ENCODE measurements at regions not wholly inside any gene's neighbourhood (a gene's known extent, or its start where the extent isn't known, plus 50 kb on each side); places are given as distances from the start of the nearest gene placed in this dataset.

GRCh38 chr12:75848431-75848925 is 183.1 kb downstream of the PHLDA1 start (continued):
- TF ChIP-seq, protein P1, sequence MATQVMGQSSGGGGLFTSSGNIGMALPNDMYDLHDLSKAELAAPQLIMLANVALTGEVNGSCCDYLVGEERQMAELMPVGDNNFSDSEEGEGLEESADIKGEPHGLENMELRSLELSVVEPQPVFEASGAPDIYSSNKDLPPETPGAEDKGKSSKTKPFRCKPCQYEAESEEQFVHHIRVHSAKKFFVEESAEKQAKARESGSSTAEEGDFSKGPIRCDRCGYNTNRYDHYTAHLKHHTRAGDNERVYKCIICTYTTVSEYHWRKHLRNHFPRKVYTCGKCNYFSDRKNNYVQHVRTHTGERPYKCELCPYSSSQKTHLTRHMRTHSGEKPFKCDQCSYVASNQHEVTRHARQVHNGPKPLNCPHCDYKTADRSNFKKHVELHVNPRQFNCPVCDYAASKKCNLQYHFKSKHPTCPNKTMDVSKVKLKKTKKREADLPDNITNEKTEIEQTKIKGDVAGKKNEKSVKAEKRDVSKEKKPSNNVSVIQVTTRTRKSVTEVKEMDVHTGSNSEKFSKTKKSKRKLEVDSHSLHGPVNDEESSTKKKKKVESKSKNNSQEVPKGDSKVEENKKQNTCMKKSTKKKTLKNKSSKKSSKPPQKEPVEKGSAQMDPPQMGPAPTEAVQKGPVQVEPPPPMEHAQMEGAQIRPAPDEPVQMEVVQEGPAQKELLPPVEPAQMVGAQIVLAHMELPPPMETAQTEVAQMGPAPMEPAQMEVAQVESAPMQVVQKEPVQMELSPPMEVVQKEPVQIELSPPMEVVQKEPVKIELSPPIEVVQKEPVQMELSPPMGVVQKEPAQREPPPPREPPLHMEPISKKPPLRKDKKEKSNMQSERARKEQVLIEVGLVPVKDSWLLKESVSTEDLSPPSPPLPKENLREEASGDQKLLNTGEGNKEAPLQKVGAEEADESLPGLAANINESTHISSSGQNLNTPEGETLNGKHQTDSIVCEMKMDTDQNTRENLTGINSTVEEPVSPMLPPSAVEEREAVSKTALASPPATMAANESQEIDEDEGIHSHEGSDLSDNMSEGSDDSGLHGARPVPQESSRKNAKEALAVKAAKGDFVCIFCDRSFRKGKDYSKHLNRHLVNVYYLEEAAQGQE (IDR thresholded peaks at IDR 0.05; ENCODE audit: unreplicated experiment): no peak
- TF ChIP-seq ZNF114 (CRISPR knock-in tag; IDR thresholded peaks at IDR 0.05) (no peak), EZH2 (IDR thresholded peaks at IDR 0.05; ENCODE audit: low read depth, unreplicated experiment) (no peak)

- Histone ChIP-seq H3K4me1 (ENCODE audit: insufficient read depth) (no peaks in the 10 kb centered on the region), H3K27me3 (ENCODE audit: insufficient read depth) (no peaks in the 10 kb centered on the region), H3K4me2 (no peak overlapping the region), H4K20me1 (replicated peaks; ENCODE audit: insufficient read depth) (no peaks in the 10 kb centered on the region), H3K4me3 (no peak overlapping the region), H3K36me3 (ENCODE audit: insufficient read depth) (no peaks in the 10 kb centered on the region), H3F3A (replicated peaks; ENCODE audit: low read depth) (no peaks in the 10 kb centered on the region), H3K79me2 (replicated peaks; ENCODE audit: insufficient read depth) (no peaks in the 10 kb centered on the region), H3K27ac (ENCODE audit: low read depth) (no peak overlapping the region), H2AFZ (no peak overlapping the region), H3K9me2 (ENCODE audit: insufficient read depth) (peaks cover 7% of the 10 kb centered on the region; the same call in 1 of the 2 replicates)
- Mint-ChIP-seq H3K4me1 (peaks cover 2% of the 10 kb centered on the region; the same call in 1 of the 3 replicates), H3K4me3 (no peak overlapping the region), H3K36me3 (ENCODE audit: low read depth) (no peaks in the 10 kb centered on the region), H3K27ac (no peak overlapping the region), H3K27me3 (ENCODE audit: insufficient read depth, low read depth, poor library complexity) (peaks cover 1% of the 10 kb centered on the region), H3K9me3 (no peaks in the 10 kb centered on the region; the same call in 2 of the 3 replicates)
- ATAC-seq (no peak), DNase-seq (ENCODE audit: low spot score) (no peak)
- TF ChIP-seq ZNF331 (CRISPR knock-in tag; IDR thresholded peaks at IDR 0.05; ENCODE audit: low read depth) (no peak), EZH2phosphoT487 (IDR thresholded peaks at IDR 0.05; ENCODE audit: unreplicated experiment) (no peak), STAT1 (IDR thresholded peaks at IDR 0.05; ENCODE audit: unreplicated experiment) (no peak), CTCF (conservative IDR thresholded peaks at IDR 0.05; ENCODE audit: low read depth in 2 of 2) (no peak), JUNB (IDR thresholded peaks at IDR 0.05; ENCODE audit: unreplicated experiment) (no peak), NANOG (IDR thresholded peaks at IDR 0.05; ENCODE audit: borderline replicate concordance) (no peak), POLR2AphosphoS5 (IDR thresholded peaks at IDR 0.05; ENCODE audit: low read depth) (no peak), EZH2 (IDR thresholded peaks at IDR 0.05; ENCODE audit: low read depth, unreplicated experiment) (no peak)
- TF ChIP-seq, protein P1 (IDR thresholded peaks at IDR 0.05; ENCODE audit: unreplicated experiment): no peak
Measured at GRCh38 chr12:75846102-75846501, 185.5 kb downstream of the PHLDA1 start.

Measured in GM23338 (cell line).